HCT116 (cell line): ENCODE measurements at regions not wholly inside any gene's neighbourhood (a gene's known extent, or its start where the extent isn't known, plus 50 kb on each side); places are given as distances from the start of the nearest gene placed in this dataset.

Experiments
- ATAC-seq: fragments of 200-7000 bp; cut with Tn5 transposase; 2 replicates; pipeline ENCODE4 v1.9.1; 2020; ENCODE audit warnings: mild to moderate bottlenecking, moderate library complexity
- BruUV-seq: library from RNA; stranded (reverse); fragments of 400-500 nt; replicated peaks from 2 replicates; lab custom pipeline; 2021; lab: Mats Ljungman, UMichigan
- CTCF ChIA-PET: fragments of 300-600 bp; sonication (Branson Sonifier 250); formaldehyde crosslinking; loops from one replicate; lab custom pipeline; 2021; ENCODE audit warnings: antibody characterized with exemption; lab: Charles Lee
- POLR2A ChIA-PET: fragments of 300-600, 350-600 bp; sonication (Branson Sonifier 250); formaldehyde crosslinking; loops from one replicate; lab custom pipeline; 2021; ENCODE audit warnings: antibody characterized with exemption; lab: Charles Lee
- RAD21 ChIA-PET, 2 experiments: fragments of 300-600 bp; sonication (Branson Sonifier 250); formaldehyde crosslinking; loops; one replicate each; lab custom pipeline; 2023; ENCODE audit warnings: low total read pairs in 2 of 2; ENCODE audit not compliant: uncharacterized antibody in 2 of 2, unreplicated experiment in 2 of 2, low non-redundant PET in 1 of 2; lab: Charles Lee
- DNase-seq: peaks from one replicate; pipeline ENCODE4 v3.0.0-alpha.2; 2010; ENCODE audit warnings: low read depth, low spot score
- H2AFZ ChIP-seq: fragments of 200-600 bp; shearing (Covaris generic), sonication (generic); 2 replicates; pipeline ENCODE4 v1.6.1; 2017; ENCODE audit warnings: low read depth, mixed run types, mixed read lengths, antibody characterized with exemption, low read length; ENCODE audit not compliant: poor library complexity, severe bottlenecking
- H3K27ac ChIP-seq: 2 replicates; pipeline ENCODE4 v1.5.1; 2012; ENCODE audit warnings: low read depth, low read length
- H3K27me3 ChIP-seq: fragments of 200-600 bp; sonication (generic); 2 replicates; pipeline ENCODE4 v1.6.1; 2016; ENCODE audit warnings: mixed run types, low read length, mixed read lengths; ENCODE audit not compliant: insufficient read depth
- H3K36me3 ChIP-seq, 2 experiments: fragments of 200-500 bp in 1 of 2; fragments of 200-600 bp in 1 of 2; sonication (Bioruptor generic) in 1 of 2; sonication (generic) in 1 of 2; 2 replicates each; pipeline versions ENCODE4 v1.5.1 to v1.6.1; 2014 to 2016; ENCODE audit warnings: low read length in 2 of 2, inconsistent platforms in 1 of 2, mixed read lengths in 1 of 2, mixed run types in 1 of 2; ENCODE audit not compliant: insufficient read depth in 2 of 2, control insufficient read depth in 1 of 2
- H3K4me1 ChIP-seq, 2 experiments: fragments of 200-600 bp in 1 of 2; sonication (generic) in 1 of 2; 2 replicates each; pipeline versions ENCODE4 v1.5.1 to v1.6.1; 2012 to 2017; ENCODE audit warnings: low read length in 2 of 2, inconsistent platforms in 1 of 2, mild to moderate bottlenecking in 1 of 2, mixed read lengths in 1 of 2, mixed run types in 1 of 2, moderate library complexity in 1 of 2; ENCODE audit not compliant: insufficient read depth in 2 of 2, control insufficient read depth in 1 of 2
- H3K4me2 ChIP-seq: fragments of 200-600 bp; sonication (generic); 2 replicates; pipeline ENCODE4 v1.6.1; 2017; ENCODE audit warnings: mixed run types, low read length, mixed read lengths
- H3K4me3 ChIP-seq, 2 experiments: fragments of 200-600 bp in 1 of 2; sonication (generic) in 1 of 2; replicated peaks in 1 of 2; 2 replicates each; pipeline ENCODE4 v1.5.1; 2011 to 2016; ENCODE audit warnings: low read length in 2 of 2, control low read depth in 1 of 2, low read depth in 1 of 2, mild to moderate bottlenecking in 1 of 2, mixed read lengths in 1 of 2, mixed run types in 1 of 2
- H3K79me2 ChIP-seq: fragments of 200-600 bp; sonication (generic); 2 replicates; pipeline ENCODE4 v1.6.1; 2017; ENCODE audit warnings: mild to moderate bottlenecking, mixed run types, low read length, moderate library complexity, mixed read lengths; ENCODE audit not compliant: insufficient read depth
- H3K9ac ChIP-seq: fragments of 200-600 bp; sonication (generic); 2 replicates; pipeline ENCODE4 v1.6.1; 2016; ENCODE audit warnings: low read length, mixed read lengths
- H3K9me2 ChIP-seq: fragments of 200-600 bp; sonication (generic), shearing (Covaris generic); 2 replicates; pipeline ENCODE4 v1.6.1; 2017; ENCODE audit warnings: mixed run types, mild to moderate bottlenecking, moderate library complexity; ENCODE audit not compliant: insufficient read depth
- H3K9me3 ChIP-seq, 2 experiments: fragments of 200-500 bp in 1 of 2; fragments of 200-600 bp in 1 of 2; sonication (Bioruptor generic) in 1 of 2; sonication (generic) in 1 of 2; 2 replicates each; pipeline ENCODE4 v1.6.1; 2014 to 2017; ENCODE audit warnings: low read length in 2 of 2, mixed read lengths in 2 of 2, inconsistent platforms in 1 of 2, low read depth in 1 of 2, mild to moderate bottlenecking in 1 of 2, mixed run types in 1 of 2, moderate library complexity in 1 of 2; ENCODE audit not compliant: control insufficient read depth in 1 of 2, insufficient read depth in 1 of 2
- H4K20me1 ChIP-seq: fragments of 200-600 bp; sonication (generic), shearing (Covaris generic); 2 replicates; pipeline ENCODE4 v1.6.1; 2017; ENCODE audit warnings: mixed run types, mild to moderate bottlenecking, moderate library complexity; ENCODE audit not compliant: insufficient read depth
- EGR1 ChIP-seq: IDR thresholded peaks from 2 replicates; pipeline ENCODE4 v1.6.1; 2012; ENCODE audit warnings: low read depth
- EZH2 ChIP-seq: fragments of 200-600 bp; sonication (generic); IDR thresholded peaks from 2 replicates; pipeline ENCODE4 v1.6.1; 2017; ENCODE audit warnings: antibody characterized with exemption, mixed run types
- EZH2phosphoT487 ChIP-seq: fragments of 200-600 bp; IDR thresholded peaks from 2 replicates; pipeline ENCODE4 v1.6.1; 2018; ENCODE audit warnings: antibody characterized with exemption, borderline replicate concordance
- FOSL1 ChIP-seq: IDR thresholded peaks from 2 replicates; pipeline ENCODE4 v1.6.1; 2012; ENCODE audit warnings: low read depth
- POLR2AphosphoS5 ChIP-seq: IDR thresholded peaks from 2 replicates; pipeline ENCODE4 v1.6.1; 2011; ENCODE audit warnings: mild to moderate bottlenecking, low read depth, low read length, moderate library complexity
- SP1 ChIP-seq: IDR thresholded peaks from 2 replicates; pipeline ENCODE4 v1.6.1; 2012; ENCODE audit warnings: low read depth
- TCF7L2 ChIP-seq: IDR thresholded peaks from 2 replicates; pipeline ENCODE4 v1.7.0; 2011; ENCODE audit warnings: borderline replicate concordance, inconsistent platforms; ENCODE audit not compliant: insufficient read depth, insufficient read length; ENCODE audit errors: extremely low read depth
- ZFX ChIP-seq: fragments of 450-650 bp; IDR thresholded peaks from 2 replicates; pipeline ENCODE4 v1.6.1; 2017
- intact Hi-C: fragments of 100-400 bp; cut with micrococcal nuclease; formaldehyde crosslinking; loops from 2 replicates; pipeline ENCODE4 v1.10.0; 2022
- TF ChIP-seq, protein P1 (sequence below): IDR thresholded peaks from 2 replicates; pipeline ENCODE4 v1.6.1; 2011; ENCODE audit warnings: mild to moderate bottlenecking, low read length, moderate library complexity; ENCODE audit not compliant: insufficient replicate concordance; ENCODE audit errors: extremely low read depth
- TF ChIP-seq, protein P2 (sequence below): IDR thresholded peaks from 2 replicates; pipeline ENCODE4 v1.6.1; 2012
- TF ChIP-seq, protein P3 (sequence below): IDR thresholded peaks from 2 replicates; pipeline ENCODE4 v1.6.1; 2012
- TF ChIP-seq, protein P4 (sequence below), 3 experiments: fragments of 200-600 bp in 1 of 3; sonication (generic) in 1 of 3; IDR thresholded peaks in 2 of 3; conservative IDR thresholded peaks in 1 of 3; 2 replicates each; pipeline ENCODE4 v1.5.1; 2012 to 2017; ENCODE audit warnings: low read depth in 2 of 3, low read length in 2 of 3, antibody characterized with exemption in 1 of 3, borderline replicate concordance in 1 of 3, control low read depth in 1 of 3, mild to moderate bottlenecking in 1 of 3, mixed read lengths in 1 of 3, mixed run types in 1 of 3, moderate library complexity in 1 of 3; ENCODE audit not compliant: insufficient read depth in 1 of 3

DNA sequence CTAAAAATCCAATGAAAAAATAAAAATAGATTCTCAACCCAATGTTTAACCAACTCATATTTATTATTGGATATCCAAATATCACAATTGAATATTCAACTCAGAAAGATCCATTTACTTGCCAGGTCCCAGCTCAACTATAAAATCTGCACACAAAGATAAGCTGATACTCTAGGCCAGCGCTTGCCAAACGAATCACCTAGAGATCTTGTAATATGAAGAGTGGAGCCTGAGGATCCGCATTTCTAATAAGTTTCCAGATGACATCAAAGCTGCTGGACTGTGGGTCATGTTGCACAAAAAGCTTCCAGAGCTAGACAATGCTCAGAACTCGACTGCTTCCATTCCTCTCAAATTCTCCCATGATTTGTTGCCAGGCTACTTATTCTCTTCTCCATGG is 51.7 kb upstream of the HSF2 start:
- Histone ChIP-seq H4K20me1 (no peaks in the 10 kb centered on the region), H3K27me3 (no peaks in the 10 kb centered on the region), H3K4me3 (no peak overlapping the region), H3K79me2 (no peaks in the 10 kb centered on the region), H3K9me3 (no peaks in the 10 kb centered on the region), H3K4me2 (no peak overlapping the region), H2AFZ (no peak overlapping the region), H3K4me1 (no peaks in the 10 kb centered on the region), H3K9me2 (no peaks in the 10 kb centered on the region), H3K27ac (no peak overlapping the region), H3K36me3 (no peaks in the 10 kb centered on the region), H3K9ac (no peak overlapping the region)
- no peak for ATAC-seq
- no peak for DNase-seq
- no TSS peak for BruUV-seq
- ChIA-PET CTCF (no interaction called here), RAD21 (no interaction called here), POLR2A (no interaction called here)
- TF ChIP-seq ZFX: no peak
- TF ChIP-seq, protein P1, sequence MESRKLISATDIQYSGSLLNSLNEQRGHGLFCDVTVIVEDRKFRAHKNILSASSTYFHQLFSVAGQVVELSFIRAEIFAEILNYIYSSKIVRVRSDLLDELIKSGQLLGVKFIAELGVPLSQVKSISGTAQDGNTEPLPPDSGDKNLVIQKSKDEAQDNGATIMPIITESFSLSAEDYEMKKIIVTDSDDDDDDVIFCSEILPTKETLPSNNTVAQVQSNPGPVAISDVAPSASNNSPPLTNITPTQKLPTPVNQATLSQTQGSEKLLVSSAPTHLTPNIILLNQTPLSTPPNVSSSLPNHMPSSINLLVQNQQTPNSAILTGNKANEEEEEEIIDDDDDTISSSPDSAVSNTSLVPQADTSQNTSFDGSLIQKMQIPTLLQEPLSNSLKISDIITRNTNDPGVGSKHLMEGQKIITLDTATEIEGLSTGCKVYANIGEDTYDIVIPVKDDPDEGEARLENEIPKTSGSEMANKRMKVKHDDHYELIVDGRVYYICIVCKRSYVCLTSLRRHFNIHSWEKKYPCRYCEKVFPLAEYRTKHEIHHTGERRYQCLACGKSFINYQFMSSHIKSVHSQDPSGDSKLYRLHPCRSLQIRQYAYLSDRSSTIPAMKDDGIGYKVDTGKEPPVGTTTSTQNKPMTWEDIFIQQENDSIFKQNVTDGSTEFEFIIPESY: no peak
- TF ChIP-seq, protein P2, sequence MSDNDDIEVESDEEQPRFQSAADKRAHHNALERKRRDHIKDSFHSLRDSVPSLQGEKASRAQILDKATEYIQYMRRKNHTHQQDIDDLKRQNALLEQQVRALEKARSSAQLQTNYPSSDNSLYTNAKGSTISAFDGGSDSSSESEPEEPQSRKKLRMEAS: no peak
- TF ChIP-seq EZH2phosphoT487: no peak
- no peak for TF ChIP-seq SP1
- TF ChIP-seq EGR1: no peak
- TF ChIP-seq TCF7L2: no peak
- TF ChIP-seq, protein P3, sequence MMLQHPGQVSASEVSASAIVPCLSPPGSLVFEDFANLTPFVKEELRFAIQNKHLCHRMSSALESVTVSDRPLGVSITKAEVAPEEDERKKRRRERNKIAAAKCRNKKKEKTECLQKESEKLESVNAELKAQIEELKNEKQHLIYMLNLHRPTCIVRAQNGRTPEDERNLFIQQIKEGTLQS: no peak
- TF ChIP-seq, protein P4, sequence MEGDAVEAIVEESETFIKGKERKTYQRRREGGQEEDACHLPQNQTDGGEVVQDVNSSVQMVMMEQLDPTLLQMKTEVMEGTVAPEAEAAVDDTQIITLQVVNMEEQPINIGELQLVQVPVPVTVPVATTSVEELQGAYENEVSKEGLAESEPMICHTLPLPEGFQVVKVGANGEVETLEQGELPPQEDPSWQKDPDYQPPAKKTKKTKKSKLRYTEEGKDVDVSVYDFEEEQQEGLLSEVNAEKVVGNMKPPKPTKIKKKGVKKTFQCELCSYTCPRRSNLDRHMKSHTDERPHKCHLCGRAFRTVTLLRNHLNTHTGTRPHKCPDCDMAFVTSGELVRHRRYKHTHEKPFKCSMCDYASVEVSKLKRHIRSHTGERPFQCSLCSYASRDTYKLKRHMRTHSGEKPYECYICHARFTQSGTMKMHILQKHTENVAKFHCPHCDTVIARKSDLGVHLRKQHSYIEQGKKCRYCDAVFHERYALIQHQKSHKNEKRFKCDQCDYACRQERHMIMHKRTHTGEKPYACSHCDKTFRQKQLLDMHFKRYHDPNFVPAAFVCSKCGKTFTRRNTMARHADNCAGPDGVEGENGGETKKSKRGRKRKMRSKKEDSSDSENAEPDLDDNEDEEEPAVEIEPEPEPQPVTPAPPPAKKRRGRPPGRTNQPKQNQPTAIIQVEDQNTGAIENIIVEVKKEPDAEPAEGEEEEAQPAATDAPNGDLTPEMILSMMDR (IDR thresholded peaks at IDR 0.05 in 2 of 3, conservative IDR thresholded peaks at IDR 0.05 in 1 of 3; ENCODE audit: borderline replicate concordance in 1 of 3, insufficient read depth in 1 of 3, low read depth in 2 of 3, low read length in 2 of 3): no peak
- TF ChIP-seq FOSL1: no peak
- no peak for TF ChIP-seq EZH2
- TF ChIP-seq POLR2AphosphoS5: no peak
- intact Hi-C loops: no loop called here
